GM12872 (cell line): ENCODE measurements at regions not wholly inside any gene's neighbourhood (a gene's known extent, or its start where the extent isn't known, plus 50 kb on each side); places are given as distances from the start of the nearest gene placed in this dataset.

ENCODE experiments used
- CTCF ChIP-seq: IDR thresholded peaks from 3 replicates; pipeline ENCODE4 v1.5.1; 2011; ENCODE audit warnings: low read depth, mild to moderate bottlenecking, low read length, moderate library complexity; ENCODE audit not compliant: insufficient read depth

GRCh38 chr4:138103597-138104283, 138.4 kb downstream of the SLC7A11 start:
- no peak for TF ChIP-seq CTCF

- TF ChIP-seq CTCF: no peak
Observed at GRCh38 chr4:138099385-138099784, 142.8 kb downstream of the SLC7A11 start.

GRCh38 chr4:138097912-138098600, 144.1 kb downstream of the SLC7A11 start:
- no peak for TF ChIP-seq CTCF

- no peak for TF ChIP-seq CTCF
Observed at GRCh38 chr4:138096384-138097062, 145.6 kb downstream of the SLC7A11 start.

- no peak for TF ChIP-seq CTCF
Observed at GRCh38 chr4:138095378-138095777, 146.8 kb downstream of the SLC7A11 start.

- no peak for TF ChIP-seq CTCF
Observed at GRCh38 chr4:138092060-138092459, 150.1 kb downstream of the SLC7A11 start.

- no peak for TF ChIP-seq CTCF
Observed at GRCh38 chr4:138090918-138091676, 151.1 kb downstream of the SLC7A11 start.
